Astrocyte of the spinal cord (primary cell): ENCODE measurements at regions not wholly inside any gene's neighbourhood (a gene's known extent, or its start where the extent isn't known, plus 50 kb on each side); places are given as distances from the start of the nearest gene placed in this dataset.
"Not testable (repeated sequence)": the region's sequence is repeated elsewhere in the genome, so short reads cannot be mapped to it uniquely, and the experiment has no call there.

ENCODE experiments used
- DNase-seq: peaks from one replicate; pipeline ENCODE4 v3.0.0; 2011; ENCODE audit warnings: low read depth, low spot score
- H3K4me3 ChIP-seq: 2 replicates; pipeline ENCODE4 v1.5.1; 2011; ENCODE audit warnings: low read depth, mild to moderate bottlenecking, low read length, moderate library complexity
- CTCF ChIP-seq: IDR thresholded peaks from 2 replicates; pipeline ENCODE4 v1.5.1; 2012; ENCODE audit warnings: low read depth, mild to moderate bottlenecking, low read length, inconsistent platforms
- in situ Hi-C: cut with HindIII; loops from 2 replicates; pipeline ENCODE4 v1.10.0; 2017; ENCODE audit warnings: low sequenced_read_pairs

- in situ Hi-C loops: no loop called here
- TF ChIP-seq CTCF: no peak
- no peak overlapping the region for H3K4me3 ChIP-seq
- DNase-seq: no peak
These were observed 77.7 kb upstream of the ZNF217 start for GRCh38 chr20:53671370-53671769.

GRCh38 chr20:53669517-53670313 lies 76.1 kb upstream of the ZNF217 start:
- in situ Hi-C loops, DNase-seq, H3K4me3 ChIP-seq: not testable (repeated sequence)

- TF ChIP-seq CTCF: no peak
- DNase-seq: no peak
- no peak overlapping the region for H3K4me3 ChIP-seq
- in situ Hi-C loops: no loop called here
These were observed 75.4 kb upstream of the ZNF217 start for GRCh38 chr20:53668992-53669391.

GRCh38 chr20:53666144-53666543 lies 72.5 kb upstream of the ZNF217 start:
- TF ChIP-seq CTCF: no peak
- no peak overlapping the region for H3K4me3 ChIP-seq
- in situ Hi-C loops: no loop called here
- DNase-seq: no peak

GRCh38 chr20:53664121-53664520 lies 70.5 kb upstream of the ZNF217 start:
- no peak overlapping the region for H3K4me3 ChIP-seq
- in situ Hi-C loops: no loop called here
- TF ChIP-seq CTCF: no peak
- no peak for DNase-seq

GRCh38 chr20:53663521-53663920 lies 69.9 kb upstream of the ZNF217 start:
- in situ Hi-C loops, DNase-seq, H3K4me3 ChIP-seq: not testable (repeated sequence)

- in situ Hi-C loops: no loop called here
- DNase-seq: no peak
- no peak for TF ChIP-seq CTCF
- no peak overlapping the region for H3K4me3 ChIP-seq
These were observed 69.0 kb upstream of the ZNF217 start for GRCh38 chr20:53662595-53662994.
